Mesendoderm (in vitro differentiated cells): ENCODE measurements at regions not wholly inside any gene's neighbourhood (a gene's known extent, or its start where the extent isn't known, plus 50 kb on each side); places are given as distances from the start of the nearest gene placed in this dataset.
"Not testable (repeated sequence)": the region's sequence is repeated elsewhere in the genome, so short reads cannot be mapped to it uniquely, and the experiment has no call there.

Source experiments
- DNase-seq: peaks from one replicate; pipeline ENCODE4 v3.0.0; 2013
- H2AK5ac ChIP-seq: 2 replicates; pipeline ENCODE4 v1.6.1; 2013; ENCODE audit warnings: low read length, inconsistent platforms
- H2BK120ac ChIP-seq: 2 replicates; pipeline ENCODE4 v1.6.1; 2013; ENCODE audit warnings: low read depth, mild to moderate bottlenecking, low read length, moderate library complexity, mixed read lengths
- H2BK15ac ChIP-seq: replicated peaks from 2 replicates; pipeline ENCODE4 v1.6.1; 2013; ENCODE audit warnings: low read depth, mild to moderate bottlenecking, moderate library complexity
- H2BK5ac ChIP-seq: 2 replicates; pipeline ENCODE4 v1.6.1; 2013; ENCODE audit warnings: low read length, inconsistent platforms
- H3K18ac ChIP-seq: 2 replicates; pipeline ENCODE4 v1.6.1; 2013; ENCODE audit warnings: mild to moderate bottlenecking, low read length, mixed read lengths
- H3K23ac ChIP-seq: one replicate; pipeline ENCODE4 v1.6.1; 2013; ENCODE audit warnings: low read length
- H3K27ac ChIP-seq: 2 replicates; pipeline ENCODE4 v1.5.1; 2013; ENCODE audit warnings: low read depth, mild to moderate bottlenecking, inconsistent platforms, low read length, moderate library complexity
- H3K27me3 ChIP-seq: 2 replicates; pipeline ENCODE4 v1.6.1; 2013; ENCODE audit warnings: low read length, control low read depth, mild to moderate bottlenecking, inconsistent platforms; ENCODE audit not compliant: insufficient read depth, poor library complexity
- H3K36me3 ChIP-seq: 2 replicates; pipeline ENCODE4 v1.6.1; 2013; ENCODE audit warnings: low read length, inconsistent platforms; ENCODE audit not compliant: control insufficient read depth, insufficient read depth
- H3K4ac ChIP-seq: one replicate; pipeline ENCODE4 v1.6.1; 2013; ENCODE audit warnings: low read depth, mild to moderate bottlenecking, low read length, moderate library complexity
- H3K4me1 ChIP-seq: 2 replicates; pipeline ENCODE4 v1.6.1; 2013; ENCODE audit warnings: low read depth, low read length, inconsistent platforms; ENCODE audit not compliant: control insufficient read depth
- H3K4me2 ChIP-seq: 2 replicates; pipeline ENCODE4 v1.6.1; 2013; ENCODE audit warnings: low read length
- H3K4me3 ChIP-seq: 2 replicates; pipeline ENCODE4 v1.5.1; 2013; ENCODE audit warnings: mild to moderate bottlenecking, low read length
- H3K56ac ChIP-seq: one replicate; pipeline ENCODE4 v1.6.1; 2013; ENCODE audit warnings: low read length
- H3K79me1 ChIP-seq: 2 replicates; pipeline ENCODE4 v1.6.1; 2013; ENCODE audit warnings: low read length, inconsistent platforms
- H3K79me2 ChIP-seq: 2 replicates; pipeline ENCODE4 v1.6.1; 2013; ENCODE audit warnings: mild to moderate bottlenecking, low read length; ENCODE audit not compliant: control insufficient read depth, insufficient read depth
- H3K9ac ChIP-seq: 2 replicates; pipeline ENCODE4 v1.6.1; 2013; ENCODE audit warnings: low read length, inconsistent platforms
- H4K5ac ChIP-seq: one replicate; pipeline ENCODE4 v1.6.1; 2013; ENCODE audit warnings: low read length
- H4K8ac ChIP-seq: one replicate; pipeline ENCODE4 v1.6.1; 2013; ENCODE audit warnings: low read depth, mild to moderate bottlenecking, control low read depth, low read length, moderate library complexity
- WGBS: extraction: QIAGEN DNeasy Blood & Tissue Kit; methylation state at CpG from one replicate; pipeline ENCODE4 v1.1.7; 2013; ENCODE audit warnings: low lambda C conversion rate, missing lambda C conversion rate; ENCODE audit not compliant: insufficient coverage; ENCODE audit errors: extremely low coverage; 5-methylcytosine and 5-hydroxymethylcytosine counted together

DNA sequence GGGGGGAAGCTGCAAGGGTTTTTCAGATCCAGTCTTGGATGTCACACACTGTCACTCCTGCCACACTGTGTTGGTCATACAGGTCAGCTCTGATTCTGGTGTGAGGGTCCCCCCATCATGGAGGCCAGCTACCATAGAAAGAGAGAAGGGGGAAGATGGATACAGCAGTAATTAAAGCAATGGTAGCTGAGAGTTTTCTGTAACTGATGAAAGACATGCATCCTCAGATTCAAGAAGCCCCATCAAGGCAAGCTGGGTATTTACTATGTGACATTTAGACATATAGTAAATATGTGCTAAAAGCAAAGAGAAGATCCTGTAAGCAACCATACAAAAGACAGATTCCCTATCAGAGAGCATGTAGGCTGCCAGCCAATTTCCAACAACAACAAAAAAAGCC lies 110.9 kb upstream of the COL5A1 start:
- Histone ChIP-seq H2BK15ac (no peak overlapping the region), H3K36me3 (no peaks in the 10 kb centered on the region), H4K8ac (no peak overlapping the region), H3K4ac (no peak overlapping the region), H3K27ac (no peak overlapping the region), H3K4me3 (no peak overlapping the region), H3K4me1 (no peaks in the 10 kb centered on the region), H3K79me1 (no peaks in the 10 kb centered on the region), H3K9ac (no peak overlapping the region), H3K27me3 (no peaks in the 10 kb centered on the region), H3K18ac (no peak overlapping the region), H3K56ac (no peak overlapping the region), H3K23ac (no peak overlapping the region), H2BK5ac (no peak overlapping the region), H2AK5ac (no peak overlapping the region), H3K4me2 (no peak overlapping the region), H2BK120ac (no peak overlapping the region), H4K5ac (no peak overlapping the region), H3K79me2 (no peaks in the 10 kb centered on the region)
- no peak for DNase-seq

DNA sequence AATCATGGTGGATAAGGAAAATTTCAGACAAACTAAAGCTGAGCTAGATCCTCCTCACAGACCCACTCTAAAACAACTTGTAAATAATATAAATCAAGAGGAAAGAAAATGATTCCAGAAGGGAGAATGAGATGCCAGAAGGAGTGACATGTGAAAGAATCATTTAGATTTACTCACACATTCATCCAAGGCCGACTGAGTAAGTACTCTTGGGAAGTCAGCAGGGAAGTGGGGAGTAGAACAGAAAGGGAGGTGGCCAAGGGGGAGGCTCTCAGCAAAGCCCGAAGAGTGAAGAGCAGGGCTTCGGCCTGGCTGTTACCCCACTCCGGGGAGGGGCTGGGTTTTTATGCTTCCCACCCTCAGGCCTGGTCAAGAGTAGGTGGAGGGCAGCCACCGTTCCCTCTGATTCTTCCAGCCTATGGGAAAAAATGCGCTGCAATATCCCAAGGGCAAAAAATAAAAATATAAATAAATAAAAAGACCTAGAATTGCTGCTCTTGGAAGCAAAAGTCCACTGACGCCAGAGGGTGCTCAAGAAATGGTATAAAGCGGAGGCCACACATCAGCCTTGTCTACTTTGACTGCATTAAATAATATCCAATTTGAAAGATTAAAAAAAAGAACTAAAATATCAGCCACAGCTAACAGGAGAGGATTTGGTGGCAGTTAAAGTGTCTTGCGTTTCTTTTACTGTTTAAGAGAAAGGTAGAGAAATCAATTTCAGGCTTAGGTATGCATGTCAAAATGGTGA lies 110.2 kb upstream of the COL5A1 start:
- Histone ChIP-seq H2BK15ac (no peak overlapping the region), H3K18ac (no peak overlapping the region), H3K4me3 (no peak overlapping the region), H3K4ac (no peak overlapping the region), H2BK5ac (no peak overlapping the region), H4K8ac (no peak overlapping the region), H3K23ac (no peak overlapping the region), H2AK5ac (no peak overlapping the region), H3K27me3 (no peaks in the 10 kb centered on the region), H3K4me2 (no peak overlapping the region), H3K27ac (no peak overlapping the region), H3K36me3 (no peaks in the 10 kb centered on the region), H3K56ac (no peak overlapping the region), H3K4me1 (no peaks in the 10 kb centered on the region), H3K79me2 (no peaks in the 10 kb centered on the region), H4K5ac (no peak overlapping the region), H2BK120ac (no peak overlapping the region), H3K9ac (no peak overlapping the region), H3K79me1 (no peaks in the 10 kb centered on the region)
- WGBS, result no CpG with 5 or more reads among the region's 9 CpGs
- no peak for DNase-seq

DNA sequence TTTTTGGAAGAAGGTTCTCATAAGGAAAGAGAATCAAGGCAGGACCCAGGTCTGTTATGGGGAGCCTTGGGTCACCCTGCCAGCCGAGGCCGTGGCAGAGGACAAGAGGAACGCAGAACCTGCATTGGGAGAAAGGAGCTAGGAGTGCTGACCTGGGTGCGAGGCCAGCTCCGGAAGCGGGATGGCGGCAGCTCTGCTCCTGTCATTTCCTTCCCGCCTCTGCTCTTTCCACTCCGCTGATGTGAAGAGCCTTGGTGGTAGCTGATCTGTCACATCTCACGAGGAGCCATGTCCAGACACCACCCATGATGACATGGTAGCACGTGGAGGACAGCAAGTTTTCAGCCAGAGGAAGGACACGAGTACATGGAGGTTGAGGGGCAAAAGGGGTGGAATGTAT lies 109.5 kb upstream of the COL5A1 start:
- Histone ChIP-seq H2BK5ac (no peak overlapping the region), H3K27ac (no peak overlapping the region), H3K79me2 (no peaks in the 10 kb centered on the region), H3K56ac (no peak overlapping the region), H3K79me1 (no peaks in the 10 kb centered on the region), H3K4ac (no peak overlapping the region), H3K4me1 (no peaks in the 10 kb centered on the region), H3K9ac (no peak overlapping the region), H4K5ac (no peak overlapping the region), H3K18ac (no peak overlapping the region), H3K4me2 (no peak overlapping the region), H3K23ac (no peak overlapping the region), H2BK15ac (no peak overlapping the region), H3K36me3 (no peaks in the 10 kb centered on the region), H2AK5ac (no peak overlapping the region), H3K4me3 (no peak overlapping the region), H2BK120ac (no peak overlapping the region), H4K8ac (no peak overlapping the region), H3K27me3 (no peaks in the 10 kb centered on the region)
- no CpG with 5 or more reads among the region's 12 CpGs for WGBS
- no peak for DNase-seq

- not testable (repeated sequence) for H2BK120ac ChIP-seq, H3K79me1 ChIP-seq, H3K4me3 ChIP-seq, H2BK5ac ChIP-seq, H3K4me2 ChIP-seq, H3K27me3 ChIP-seq, H4K5ac ChIP-seq, H3K18ac ChIP-seq, H3K27ac ChIP-seq, H2AK5ac ChIP-seq, H3K4ac ChIP-seq, H3K56ac ChIP-seq, H3K23ac ChIP-seq, H4K8ac ChIP-seq, DNase-seq, H3K36me3 ChIP-seq, H3K4me1 ChIP-seq, H3K79me2 ChIP-seq, H2BK15ac ChIP-seq, H3K9ac ChIP-seq
- no CpG with 5 or more reads among the region's 9 CpGs for whole genome bisulfite sequencing
Observed at GRCh38 chr9:134532661-134533060, 108.9 kb upstream of the COL5A1 start.

DNA sequence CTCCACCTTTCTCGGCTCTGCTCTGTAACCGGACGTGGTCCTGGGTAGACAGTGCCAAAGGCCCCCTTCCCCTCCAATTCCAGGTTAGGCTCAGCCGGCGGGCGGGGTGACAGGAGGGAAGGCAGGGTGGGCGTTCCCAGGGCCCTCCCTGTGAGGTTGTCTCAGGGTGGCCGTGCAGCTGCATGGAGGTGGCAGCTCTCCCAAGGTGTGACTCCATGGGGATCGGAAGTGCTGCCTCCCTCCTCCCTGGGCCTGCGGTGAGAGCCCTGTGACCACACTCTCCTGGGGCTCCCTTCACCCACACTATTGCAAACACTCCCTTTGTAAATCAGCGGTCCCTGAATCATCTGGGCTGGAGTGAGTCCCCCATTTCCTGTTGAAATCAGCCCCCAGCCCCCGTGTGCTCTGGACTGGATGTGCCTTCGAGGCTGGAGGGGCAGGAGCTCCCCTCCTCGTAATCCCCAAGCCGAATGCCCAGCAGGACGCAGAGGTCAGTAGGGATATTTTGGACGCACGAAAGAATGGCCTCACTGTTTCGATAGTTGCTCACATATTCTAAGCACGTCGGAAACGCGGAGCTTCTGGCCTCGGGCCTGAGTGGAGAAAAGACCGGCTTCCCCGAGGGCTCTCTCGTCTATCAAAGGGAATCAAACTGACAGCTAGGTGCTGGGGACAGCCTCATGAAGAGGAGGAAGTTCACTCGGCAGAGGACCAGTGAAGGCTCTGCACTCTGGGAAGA lies 107.6 kb upstream of the COL5A1 start:
- H4K8ac ChIP-seq, result no peak overlapping the region
- H3K18ac ChIP-seq, result no peak overlapping the region
- H3K9ac ChIP-seq, result no peak overlapping the region
- no peak overlapping the region for H4K5ac ChIP-seq
- no peak overlapping the region for H2AK5ac ChIP-seq
- no peak overlapping the region for H3K4me2 ChIP-seq
- H3K4me3 ChIP-seq, result no peak overlapping the region
- no peaks in the 10 kb centered on the region for H3K79me2 ChIP-seq
- no peak for DNase-seq
- H2BK120ac ChIP-seq, result no peak overlapping the region
- no peaks in the 10 kb centered on the region for H3K36me3 ChIP-seq
- no peak overlapping the region for H3K27ac ChIP-seq
- H3K23ac ChIP-seq, result no peak overlapping the region
- H3K4me1 ChIP-seq, result no peaks in the 10 kb centered on the region
- H3K27me3 ChIP-seq, result no peaks in the 10 kb centered on the region
- no peaks in the 10 kb centered on the region for H3K79me1 ChIP-seq
- H2BK5ac ChIP-seq, result no peak overlapping the region
- H2BK15ac ChIP-seq, result no peak overlapping the region
- H3K4ac ChIP-seq, result no peak overlapping the region
- peak overlapping the region; percentile 15 for H3K56ac ChIP-seq
- WGBS, result no CpG with 5 or more reads among the region's 28 CpGs
